OCI-LY1 (cell line): ENCODE measurements at regions not wholly inside any gene's neighbourhood (a gene's known extent, or its start where the extent isn't known, plus 50 kb on each side); places are given as distances from the start of the nearest gene placed in this dataset.

Source experiments
- CTCF ChIP-seq: fragments of 200-600 bp; sonication (generic), shearing (Covaris generic); IDR thresholded peaks from 2 replicates; pipeline ENCODE4 v1.5.1; 2017; ENCODE audit warnings: mild to moderate bottlenecking, antibody characterized with exemption, low read length, moderate library complexity, mixed read lengths
- EZH2 ChIP-seq: fragments of 200-600 bp; sonication (generic), shearing (Covaris generic); IDR thresholded peaks from 2 replicates; pipeline ENCODE4 v1.8.0; 2017; ENCODE audit warnings: borderline replicate concordance, mixed run types, mild to moderate bottlenecking, antibody characterized with exemption, low read length, moderate library complexity, mixed read lengths

GRCh38 chr16:11447272-11447671 is 102.0 kb downstream of the RMI2 start:
- no peak for TF ChIP-seq EZH2
- TF ChIP-seq CTCF = no peak
